IPS-18a (cell line): ENCODE measurements at regions not wholly inside any gene's neighbourhood (a gene's known extent, or its start where the extent isn't known, plus 50 kb on each side); places are given as distances from the start of the nearest gene placed in this dataset.
"Not testable (repeated sequence)": the region's sequence is repeated elsewhere in the genome, so short reads cannot be mapped to it uniquely, and the experiment has no call there.

ENCODE experiments used
- H3K27ac ChIP-seq: one replicate; pipeline ENCODE4 v1.5.1; 2013; ENCODE audit warnings: low read length
- H3K27me3 ChIP-seq: one replicate; pipeline ENCODE4 v1.6.1; 2013; ENCODE audit warnings: mild to moderate bottlenecking, low read length; ENCODE audit not compliant: control insufficient read depth, insufficient read depth
- H3K36me3 ChIP-seq: one replicate; pipeline ENCODE4 v1.6.1; 2013; ENCODE audit warnings: low read depth, low read length; ENCODE audit not compliant: control insufficient read depth
- H3K4me1 ChIP-seq: one replicate; pipeline ENCODE4 v1.6.1; 2013; ENCODE audit warnings: low read depth, low read length; ENCODE audit not compliant: control insufficient read depth
- H3K4me3 ChIP-seq: one replicate; pipeline ENCODE4 v1.5.1; 2013; ENCODE audit warnings: low read length
- H3K9ac ChIP-seq: one replicate; pipeline ENCODE4 v1.6.1; 2013; ENCODE audit warnings: mild to moderate bottlenecking, low read length, moderate library complexity
- H3K9me3 ChIP-seq: one replicate; pipeline ENCODE4 v1.6.1; 2013; ENCODE audit warnings: low read depth, low read length; ENCODE audit not compliant: control insufficient read depth

- Histone ChIP-seq H3K9me3 (no peaks in the 10 kb centered on the region), H3K4me1 (no peaks in the 10 kb centered on the region), H3K9ac (no peak overlapping the region), H3K4me3 (no peak overlapping the region), H3K36me3 (peaks cover 28% of the 10 kb centered on the region), H3K27me3 (no peaks in the 10 kb centered on the region), H3K27ac (no peak overlapping the region)
Measured at GRCh38 chr12:124478416-124478815, 89.0 kb downstream of the NCOR2 start.

- Histone ChIP-seq H3K36me3 (peaks cover 38% of the 10 kb centered on the region), H3K27me3 (no peaks in the 10 kb centered on the region), H3K4me1 (no peaks in the 10 kb centered on the region), H3K9ac (no peak overlapping the region), H3K9me3 (no peaks in the 10 kb centered on the region), H3K27ac (no peak overlapping the region), H3K4me3 (no peak overlapping the region)
Measured at GRCh38 chr12:124477107-124477915, 90.1 kb downstream of the NCOR2 start.

- Histone ChIP-seq H3K4me1 (no peaks in the 10 kb centered on the region), H3K27me3 (no peaks in the 10 kb centered on the region), H3K9me3 (no peaks in the 10 kb centered on the region), H3K9ac (no peak overlapping the region), H3K4me3 (no peak overlapping the region), H3K27ac (no peak overlapping the region), H3K36me3 (peaks cover 48% of the 10 kb centered on the region)
Measured at GRCh38 chr12:124476011-124476400, 91.4 kb downstream of the NCOR2 start.

- Histone ChIP-seq H3K27me3 (no peaks in the 10 kb centered on the region), H3K4me3 (no peak overlapping the region), H3K4me1 (no peaks in the 10 kb centered on the region), H3K36me3 (peaks cover 48% of the 10 kb centered on the region), H3K9me3 (no peaks in the 10 kb centered on the region), H3K9ac (no peak overlapping the region), H3K27ac (no peak overlapping the region)
Measured at GRCh38 chr12:124475295-124476010, 92.0 kb downstream of the NCOR2 start.

GRCh38 chr12:124474709-124475108 is 92.7 kb downstream of the NCOR2 start:
- H3K9me3 ChIP-seq, result no peaks in the 10 kb centered on the region
- H3K4me3 ChIP-seq, result no peak overlapping the region
- peaks cover 51% of the 10 kb centered on the region for H3K36me3 ChIP-seq

GRCh38 chr12:124472690-124473279 is 94.6 kb downstream of the NCOR2 start:
- Histone ChIP-seq H3K36me3 (peaks cover 46% of the 10 kb centered on the region), H3K4me3 (no peak overlapping the region), H3K27me3 (no peaks in the 10 kb centered on the region), H3K27ac (no peak overlapping the region), H3K9ac (no peak overlapping the region), H3K4me1 (no peaks in the 10 kb centered on the region), H3K9me3 (no peaks in the 10 kb centered on the region)

More at GRCh38 chr12:124474709-124475108, 92.7 kb downstream of the NCOR2 start:
- no peaks in the 10 kb centered on the region for H3K27me3 ChIP-seq
- H3K9ac ChIP-seq, result no peak overlapping the region
- no peaks in the 10 kb centered on the region for H3K4me1 ChIP-seq
- no peak overlapping the region for H3K27ac ChIP-seq

- Histone ChIP-seq H3K9me3 (no peaks in the 10 kb centered on the region), H3K27ac (no peak overlapping the region), H3K4me3 (no peak overlapping the region), H3K4me1 (no peaks in the 10 kb centered on the region), H3K9ac (no peak overlapping the region), H3K36me3 (peaks cover 40% of the 10 kb centered on the region), H3K27me3 (no peaks in the 10 kb centered on the region)
Measured at GRCh38 chr12:124471828-124472227, 95.6 kb downstream of the NCOR2 start.

GRCh38 chr12:124470806-124471205 is 96.6 kb downstream of the NCOR2 start:
- H3K27ac ChIP-seq, result no peak overlapping the region
- H3K9ac ChIP-seq, result no peak overlapping the region
- no peaks in the 10 kb centered on the region for H3K27me3 ChIP-seq
- no peak overlapping the region for H3K4me3 ChIP-seq
- no peaks in the 10 kb centered on the region for H3K4me1 ChIP-seq
- H3K36me3 ChIP-seq, result peaks cover 37% of the 10 kb centered on the region
- H3K9me3 ChIP-seq, result no peaks in the 10 kb centered on the region

GRCh38 chr12:124470139-124470538 is 97.3 kb downstream of the NCOR2 start:
- Histone ChIP-seq H3K36me3 (peaks cover 39% of the 10 kb centered on the region), H3K9me3 (no peaks in the 10 kb centered on the region), H3K9ac (no peak overlapping the region), H3K4me3 (no peak overlapping the region), H3K4me1 (no peaks in the 10 kb centered on the region), H3K27me3 (no peaks in the 10 kb centered on the region), H3K27ac (no peak overlapping the region)

- H3K9ac ChIP-seq, result no peak overlapping the region
- H3K27me3 ChIP-seq, result no peaks in the 10 kb centered on the region
- H3K27ac ChIP-seq, result no peak overlapping the region
- H3K4me3 ChIP-seq, result no peak overlapping the region
- peaks cover 39% of the 10 kb centered on the region for H3K36me3 ChIP-seq
- H3K4me1 ChIP-seq, result no peaks in the 10 kb centered on the region
- no peaks in the 10 kb centered on the region for H3K9me3 ChIP-seq
Measured at GRCh38 chr12:124469193-124469888, 98.1 kb downstream of the NCOR2 start.

GRCh38 chr12:124467549-124467948 is 99.9 kb downstream of the NCOR2 start:
- not testable (repeated sequence) for H3K4me3 ChIP-seq, H3K27me3 ChIP-seq, H3K27ac ChIP-seq, H3K9ac ChIP-seq, H3K4me1 ChIP-seq, H3K9me3 ChIP-seq
- H3K36me3 ChIP-seq, result peaks cover 27% of the 10 kb centered on the region
